ENCODE measurements at regions not wholly inside any gene's neighbourhood (a gene's known extent, or its start where the extent isn't known, plus 50 kb on each side); places are given as distances from the start of the nearest gene placed in this dataset.

- no peak for TF ChIP-seq CTCF (IDR thresholded peaks at IDR 0.05)
- no peak for TF ChIP-seq POLR2A (IDR thresholded peaks at IDR 0.05)
Measured at GRCh38 chr11:119932828-119933562, 204.0 kb upstream of the NECTIN1 start.

Data from prostate gland (tissue), 2 donors.